NT2/D1 (cell line): ENCODE measurements at regions not wholly inside any gene's neighbourhood (a gene's known extent, or its start where the extent isn't known, plus 50 kb on each side); places are given as distances from the start of the nearest gene placed in this dataset.
"Not testable (repeated sequence)": the region's sequence is repeated elsewhere in the genome, so short reads cannot be mapped to it uniquely, and the experiment has no call there.

Experiments
- DNase-seq: peaks from one replicate; pipeline ENCODE4 v3.0.0-alpha.2; 2011; ENCODE audit warnings: low read depth, low spot score
- H3K27me3 ChIP-seq: 2 replicates; pipeline ENCODE4 v1.6.0; 2011; ENCODE audit warnings: mild to moderate bottlenecking; ENCODE audit not compliant: insufficient read length, insufficient read depth
- H3K36me3 ChIP-seq: 2 replicates; pipeline ENCODE4 v1.6.1; 2011; ENCODE audit warnings: mild to moderate bottlenecking, low read length, mixed read lengths; ENCODE audit not compliant: insufficient read depth, insufficient read length
- H3K4me1 ChIP-seq: 2 replicates; pipeline ENCODE4 v1.5.1; 2011; ENCODE audit not compliant: insufficient read depth, insufficient read length
- H3K4me3 ChIP-seq: 2 replicates; pipeline ENCODE4 v1.5.1; 2011; ENCODE audit warnings: low read depth; ENCODE audit not compliant: insufficient read length
- H3K9ac ChIP-seq: 2 replicates; pipeline ENCODE4 v1.6.0; 2011; ENCODE audit warnings: low read depth; ENCODE audit not compliant: insufficient read length
- H3K9me3 ChIP-seq: 2 replicates; pipeline ENCODE4 v1.5.1; 2011; ENCODE audit warnings: mild to moderate bottlenecking, low read length; ENCODE audit not compliant: insufficient read depth
- SUZ12 ChIP-seq: IDR thresholded peaks from 2 replicates; pipeline ENCODE4 v1.6.1; 2011; ENCODE audit not compliant: insufficient read length, insufficient read depth; ENCODE audit errors: extremely low read depth
- YY1 ChIP-seq: IDR thresholded peaks from 2 replicates; pipeline ENCODE4 v1.6.1; 2011; ENCODE audit not compliant: insufficient read length, insufficient read depth
- ZNF274 ChIP-seq: IDR thresholded peaks from 2 replicates; pipeline ENCODE4 v1.6.1; 2011; ENCODE audit warnings: mild to moderate bottlenecking, low read depth, low read length

- H3K36me3 ChIP-seq: no peaks in the 10 kb centered on the region
- H3K9ac ChIP-seq: no peak overlapping the region
- H3K4me1 ChIP-seq: no peaks in the 10 kb centered on the region
- no peaks in the 10 kb centered on the region for H3K27me3 ChIP-seq
- DNase-seq: no peak
- H3K9me3 ChIP-seq: no peaks in the 10 kb centered on the region; the same call in 1 of the 2 replicates
- no peak for TF ChIP-seq YY1
- no peak for TF ChIP-seq SUZ12
- no peak for TF ChIP-seq ZNF274
- H3K4me3 ChIP-seq: no peak overlapping the region
These were observed 589.8 kb downstream of the DMRTA1 start for GRCh38 chr9:23036416-23036815.

- H3K4me3 ChIP-seq: no peak overlapping the region
- H3K36me3 ChIP-seq: no peaks in the 10 kb centered on the region
- H3K9me3 ChIP-seq: no peaks in the 10 kb centered on the region
- TF ChIP-seq SUZ12: no peak
- no peak for TF ChIP-seq YY1
- no peak for TF ChIP-seq ZNF274
- H3K9ac ChIP-seq: no peak overlapping the region
- H3K4me1 ChIP-seq: no peaks in the 10 kb centered on the region
- no peak for DNase-seq
- H3K27me3 ChIP-seq: no peaks in the 10 kb centered on the region
These were observed 592.8 kb downstream of the DMRTA1 start for GRCh38 chr9:23039402-23039801.

DNA sequence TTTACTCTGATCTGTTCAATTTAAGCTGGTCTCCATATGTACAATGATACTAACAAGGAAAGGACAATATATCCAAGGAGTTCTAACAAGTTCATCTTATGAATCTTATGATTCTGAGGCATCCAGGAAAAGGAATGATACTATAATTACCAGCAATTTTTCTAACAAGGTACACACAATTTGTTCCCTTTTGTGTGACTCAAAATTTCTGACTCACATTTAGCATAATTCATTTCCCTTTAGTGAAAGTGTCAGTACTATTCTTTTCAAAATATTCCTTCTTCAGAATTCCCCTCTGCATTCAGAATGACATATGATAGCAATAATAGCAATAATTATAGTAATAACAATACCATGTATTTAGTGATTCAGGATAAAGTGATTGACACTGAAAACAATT, 594.8 kb downstream of the DMRTA1 start:
- Histone ChIP-seq H3K4me1 (peaks cover 4% of the 10 kb centered on the region), H3K36me3 (no peaks in the 10 kb centered on the region), H3K9me3 (no peaks in the 10 kb centered on the region), H3K27me3 (no peaks in the 10 kb centered on the region), H3K9ac (no peak overlapping the region), H3K4me3 (no peak overlapping the region)
- TF ChIP-seq YY1 (no peak), ZNF274 (no peak), SUZ12 (no peak)
- DNase-seq: no peak

GRCh38 chr9:23044549-23044948, 597.9 kb downstream of the DMRTA1 start:
- Histone ChIP-seq H3K9ac (no peak overlapping the region), H3K36me3 (no peaks in the 10 kb centered on the region), H3K9me3 (no peaks in the 10 kb centered on the region), H3K4me1 (peaks cover 4% of the 10 kb centered on the region), H3K27me3 (no peaks in the 10 kb centered on the region), H3K4me3 (no peak overlapping the region)
- DNase-seq: no peak
- TF ChIP-seq YY1 (no peak), ZNF274 (no peak), SUZ12 (no peak)

DNA sequence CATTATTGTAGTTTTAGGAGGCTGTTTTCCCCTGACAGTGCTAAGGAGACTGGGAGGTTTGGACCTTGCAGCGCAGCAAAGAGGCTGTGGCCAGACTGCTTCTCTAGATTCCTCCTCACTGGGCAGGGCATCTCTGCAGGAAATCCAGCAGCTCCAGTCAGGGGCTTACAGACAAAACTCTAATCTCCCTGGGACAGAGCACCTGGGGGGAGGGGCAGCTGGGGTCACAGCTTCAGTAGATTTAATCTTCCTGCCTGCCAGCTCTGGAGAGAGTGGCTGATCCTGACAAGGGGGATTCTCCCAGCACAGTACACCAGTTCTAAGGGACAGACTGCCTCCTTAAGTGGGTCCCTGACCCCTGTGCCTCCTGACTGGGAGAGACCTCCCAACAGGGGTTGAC, 599.4 kb downstream of the DMRTA1 start:
- DNase-seq: peak; percentile 20
- H3K27me3 ChIP-seq, H3K4me3 ChIP-seq, H3K4me1 ChIP-seq, H3K36me3 ChIP-seq, H3K9ac ChIP-seq, H3K9me3 ChIP-seq: not testable (repeated sequence)

GRCh38 chr9:23050548-23050947, 603.9 kb downstream of the DMRTA1 start:
- H3K36me3 ChIP-seq: no peaks in the 10 kb centered on the region
- no peak overlapping the region for H3K4me3 ChIP-seq
- H3K9me3 ChIP-seq: no peaks in the 10 kb centered on the region
- TF ChIP-seq ZNF274: no peak
- no peak for TF ChIP-seq YY1
- TF ChIP-seq SUZ12: no peak
- DNase-seq: no peak
- H3K4me1 ChIP-seq: peaks cover 2% of the 10 kb centered on the region
- H3K9ac ChIP-seq: no peak overlapping the region
- no peaks in the 10 kb centered on the region for H3K27me3 ChIP-seq

- no peak for DNase-seq
- no peaks in the 10 kb centered on the region for H3K36me3 ChIP-seq
These were observed 626.5 kb downstream of the DMRTA1 start for GRCh38 chr9:23073136-23073535.

DNA sequence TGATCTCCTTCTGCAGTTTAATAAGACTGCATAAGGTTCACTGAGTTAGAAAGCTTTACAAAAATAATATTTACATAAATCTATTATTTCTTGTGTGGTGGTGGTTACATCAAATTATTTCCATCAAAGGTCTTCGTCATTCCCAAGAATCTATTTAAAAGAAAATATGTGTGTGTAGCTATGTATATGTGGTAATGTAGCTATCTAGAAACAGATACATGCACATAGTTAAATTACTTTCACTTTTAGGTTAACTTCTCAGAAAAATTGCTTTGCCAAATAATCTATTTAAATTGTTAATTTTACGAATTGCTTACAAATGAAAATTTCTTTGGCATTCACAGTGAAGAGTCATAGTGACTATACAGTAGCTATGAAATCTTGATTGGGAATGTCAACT, 633.2 kb downstream of the DMRTA1 start:
- H3K27me3 ChIP-seq: no peaks in the 10 kb centered on the region
- no peak for DNase-seq
- no peaks in the 10 kb centered on the region for H3K36me3 ChIP-seq
- TF ChIP-seq ZNF274 (no peak), YY1 (no peak), SUZ12 (no peak)
- H3K9ac ChIP-seq: no peak overlapping the region
- H3K4me1 ChIP-seq: no peaks in the 10 kb centered on the region
- no peak overlapping the region for H3K4me3 ChIP-seq
- H3K9me3 ChIP-seq: no peaks in the 10 kb centered on the region

More at GRCh38 chr9:23073136-23073535, 626.5 kb downstream of the DMRTA1 start:
- Histone ChIP-seq H3K27me3 (no peaks in the 10 kb centered on the region), H3K9ac (no peak overlapping the region), H3K4me3 (no peak overlapping the region), H3K4me1 (no peaks in the 10 kb centered on the region), H3K9me3 (no peaks in the 10 kb centered on the region)
- TF ChIP-seq YY1 (no peak), ZNF274 (no peak), SUZ12 (no peak)
